ENCODE measurements at regions not wholly inside any gene's neighbourhood (a gene's known extent, or its start where the extent isn't known, plus 50 kb on each side); places are given as distances from the start of the nearest gene placed in this dataset.

DNA sequence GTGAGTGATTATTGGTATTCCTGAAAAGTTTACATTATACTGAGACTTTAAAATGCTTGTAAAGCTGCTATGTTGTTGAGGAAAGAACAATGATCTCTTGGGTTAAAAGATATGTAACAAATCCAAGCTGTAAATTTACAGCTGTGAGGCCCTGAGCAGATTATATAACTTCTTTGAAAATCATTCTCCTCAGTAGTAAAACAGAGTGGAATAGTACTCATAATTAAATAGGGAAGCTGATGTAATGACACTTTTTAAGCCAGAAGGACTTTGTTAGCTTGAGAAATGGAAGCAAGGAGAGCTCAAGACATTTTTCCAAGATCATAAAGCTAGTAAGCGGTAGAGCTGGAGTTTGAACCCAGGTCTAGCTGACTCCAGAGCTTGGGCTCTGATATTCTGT lies 363.9 kb downstream of the TMEM135 start:
- no peak for DNase-seq

DNA sequence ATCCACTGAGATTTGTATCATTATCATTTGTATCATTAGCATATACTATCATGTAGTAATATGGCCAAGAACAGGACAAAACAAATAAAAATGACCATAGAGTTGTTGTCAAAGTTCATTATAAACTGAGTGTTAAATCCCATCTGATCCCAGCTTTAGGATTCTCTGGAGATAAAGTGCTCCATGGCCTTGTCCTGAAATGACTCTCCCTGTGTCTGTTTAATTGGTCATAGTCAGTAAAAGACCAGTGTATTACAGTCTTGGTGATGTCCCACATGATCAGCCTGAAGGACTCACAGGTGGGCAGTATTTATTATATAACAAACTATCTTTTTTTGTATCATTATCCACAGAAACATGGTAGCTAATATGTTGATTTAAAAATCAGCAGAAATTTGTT lies 361.6 kb downstream of the TMEM135 start:
- no peak for DNase-seq

DNA sequence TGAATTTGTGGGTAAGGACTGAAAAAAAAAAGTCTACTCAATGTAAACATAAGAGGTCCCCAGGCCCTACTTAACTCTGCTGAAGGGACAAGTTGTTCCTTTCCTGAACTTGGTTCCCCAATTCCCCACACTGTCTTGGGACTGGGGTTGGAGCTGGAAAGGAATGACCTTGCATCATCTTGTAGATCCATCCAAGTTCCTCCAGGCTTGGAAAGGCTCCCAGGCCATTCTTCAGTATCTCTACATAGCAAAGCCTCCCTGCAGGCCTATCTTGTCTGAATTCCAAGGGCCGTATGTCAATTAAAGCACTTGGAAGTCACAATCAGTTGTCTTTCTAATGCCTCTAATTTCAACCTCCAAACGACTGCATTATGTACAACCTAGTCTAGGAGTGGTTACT lies 361.2 kb downstream of the TMEM135 start:
- DNase-seq = no peak

DNA sequence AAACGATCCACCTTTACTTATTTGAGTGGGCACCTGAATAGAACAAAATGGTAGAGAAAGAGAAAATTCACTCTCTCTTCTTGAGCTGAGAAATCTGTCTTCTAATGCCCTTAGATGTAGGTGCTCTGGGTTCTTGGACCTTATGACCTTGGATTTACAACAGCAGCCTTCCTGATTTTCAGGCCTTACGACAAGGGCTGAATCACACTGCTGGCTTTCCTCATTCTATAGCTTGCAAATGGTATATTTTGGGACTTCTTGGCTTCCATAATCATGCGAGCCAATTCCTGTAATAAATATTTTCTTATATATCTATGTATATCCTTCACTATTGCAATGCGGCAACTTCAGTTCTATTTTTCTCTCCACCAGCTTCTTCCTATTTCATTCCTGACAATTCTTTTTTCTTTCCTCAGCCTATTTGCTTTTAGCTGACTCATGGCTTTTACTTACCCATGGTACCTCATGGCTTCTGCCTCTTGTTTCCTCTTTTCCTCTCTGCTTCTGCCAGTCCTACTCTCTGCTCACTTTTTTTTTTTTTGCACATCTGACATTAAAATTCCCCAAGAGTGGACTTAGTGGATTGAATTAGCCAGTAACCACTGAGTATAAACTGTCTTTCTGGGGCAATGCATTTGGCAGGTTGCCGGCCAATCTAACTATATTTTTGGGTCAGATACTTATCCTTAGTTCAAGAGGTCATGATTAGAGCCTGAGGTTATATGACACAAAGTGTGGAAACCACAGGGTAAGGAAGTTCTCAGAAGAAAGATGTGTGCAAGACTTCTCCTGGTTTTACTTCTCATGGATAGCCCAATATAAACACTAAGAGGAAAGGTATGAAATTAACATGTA lies 359.5 kb downstream of the TMEM135 start:
- DNase-seq = no peak

DNA sequence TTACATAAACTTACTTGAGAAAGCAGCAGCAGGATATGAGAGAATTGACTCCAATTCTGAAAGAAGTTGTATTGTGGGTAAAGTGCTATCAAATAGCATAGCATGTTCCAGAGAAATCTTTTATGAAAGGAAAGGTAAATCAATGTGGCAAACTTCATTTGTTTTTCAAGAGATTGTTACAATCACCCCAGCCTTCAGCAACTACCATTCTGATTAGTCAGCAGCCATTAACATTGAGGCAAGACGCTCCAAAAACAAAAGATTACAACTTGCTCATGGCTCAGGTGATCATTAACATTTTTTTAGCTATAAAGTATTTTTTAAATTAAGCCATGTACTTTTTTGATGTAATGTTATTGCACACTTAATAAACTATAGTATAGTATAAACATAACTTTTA lies 357.2 kb downstream of the TMEM135 start:
- DNase-seq = no peak

DNA sequence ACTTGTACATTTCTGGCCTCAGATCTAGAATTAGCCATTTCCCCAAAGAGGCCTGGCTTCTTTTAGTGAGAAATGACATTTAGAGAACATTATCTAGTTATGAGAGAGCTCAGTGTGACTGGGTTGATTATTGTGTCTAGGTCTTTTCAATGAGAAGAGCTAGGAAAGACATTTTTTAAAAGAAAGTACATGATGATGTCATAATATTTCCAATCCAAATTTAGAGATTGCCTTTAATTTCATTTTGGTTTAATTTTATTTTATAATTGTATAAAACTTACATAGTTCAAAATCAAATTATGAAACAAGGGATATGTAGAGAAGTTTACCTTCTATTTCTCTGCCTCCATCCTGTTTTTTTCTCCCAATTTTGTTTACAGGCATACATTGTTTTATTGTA lies 354.9 kb downstream of the TMEM135 start:
- DNase-seq = no peak

DNA sequence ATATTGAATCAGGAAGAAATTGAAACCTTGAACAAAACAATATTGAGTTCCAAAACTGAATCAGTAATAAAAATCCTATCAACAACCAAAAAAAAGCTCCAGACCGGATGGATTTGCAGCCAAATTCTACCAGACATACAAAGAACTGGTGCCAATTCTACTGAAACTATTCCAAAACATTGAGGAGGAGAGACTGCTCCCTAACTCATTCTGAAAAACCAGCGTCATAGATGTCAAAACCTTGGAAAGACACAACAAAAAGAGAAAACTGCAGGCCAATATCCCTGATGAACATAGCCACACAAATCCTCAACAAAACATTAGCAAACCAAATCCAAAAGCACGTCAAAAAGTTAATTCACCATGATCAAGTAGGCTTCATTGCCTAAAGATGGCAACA lies 353.8 kb downstream of the TMEM135 start:
- DNase-seq = no peak

DNA sequence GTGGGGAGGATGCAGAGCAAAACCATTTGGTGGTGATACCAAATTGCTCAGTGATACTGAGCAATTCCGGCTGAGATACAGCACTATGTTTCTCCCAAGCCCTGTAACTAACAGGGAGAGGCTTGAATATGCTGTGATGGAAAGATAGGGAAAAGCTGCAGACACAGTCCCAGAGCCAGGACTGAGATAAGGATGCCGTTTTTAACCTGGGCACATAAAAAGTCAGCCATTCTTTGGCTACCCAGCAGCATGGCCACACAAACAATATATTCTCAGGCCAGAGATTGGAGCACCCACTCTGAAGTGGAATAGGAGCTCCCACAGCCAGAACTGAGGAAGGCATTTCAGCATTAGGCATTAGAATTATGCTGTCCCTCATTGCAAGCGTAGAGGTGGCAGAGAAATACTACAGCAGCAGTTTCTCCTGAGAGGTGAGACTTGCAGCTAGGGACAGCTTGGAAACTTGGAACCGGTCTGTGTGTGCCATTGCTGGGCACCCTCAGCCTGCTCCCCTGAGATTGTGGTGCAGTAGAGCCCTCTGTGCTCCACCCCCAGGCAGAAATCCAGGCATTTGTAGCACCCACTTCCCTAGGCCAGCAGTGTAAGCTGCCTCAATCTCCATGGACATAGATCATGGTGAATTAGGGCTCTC lies 346.5 kb downstream of the TMEM135 start:
- no peak for DNase-seq

DNA sequence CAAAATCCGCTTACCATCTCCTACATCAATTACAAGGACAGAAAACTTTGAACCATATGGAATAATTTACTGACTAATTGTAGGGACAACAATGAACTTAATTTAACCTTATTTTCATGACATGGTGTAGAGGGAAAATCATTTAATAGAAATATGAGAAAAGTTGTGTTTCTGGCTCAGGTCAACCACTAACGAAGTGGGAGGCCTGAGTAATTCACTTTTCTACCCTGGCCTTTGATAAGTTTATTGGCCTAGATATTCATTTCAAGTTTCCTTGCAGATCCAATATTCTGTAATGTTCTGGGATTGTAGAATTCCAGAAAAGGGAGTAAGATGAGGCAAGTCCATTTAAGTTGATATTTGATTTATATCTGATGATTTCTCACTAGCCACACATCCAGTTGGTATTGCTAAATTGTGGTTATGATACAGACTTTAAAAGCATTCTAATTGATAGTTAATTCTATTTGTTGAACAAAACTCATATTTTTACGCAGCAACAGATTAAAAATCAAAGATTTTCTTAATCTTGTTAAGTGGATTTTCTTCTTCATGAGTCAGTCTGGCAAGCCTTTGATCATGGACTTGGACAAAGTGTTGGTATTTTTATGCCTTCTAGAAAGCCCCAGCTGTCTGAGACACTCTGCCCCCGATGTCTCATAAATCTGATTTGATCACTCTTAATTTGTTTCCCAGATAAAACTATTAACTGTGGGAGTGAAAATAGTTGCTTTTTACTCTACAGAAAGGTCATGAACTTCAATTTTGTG lies 336.5 kb downstream of the TMEM135 start:
- DNase-seq = no peak
